GM21717 (cell line): ENCODE measurements at regions not wholly inside any gene's neighbourhood (a gene's known extent, or its start where the extent isn't known, plus 50 kb on each side); places are given as distances from the start of the nearest gene placed in this dataset.
"Not testable (repeated sequence)": the region's sequence is repeated elsewhere in the genome, so short reads cannot be mapped to it uniquely, and the experiment has no call there.

Experiments used
- ATAC-seq: cut with Tn5 transposase; IDR thresholded peaks from one replicate; pipeline ENCODE4 v1.9.1; 2021; ENCODE audit warnings: mild to moderate bottlenecking, moderate library complexity; ENCODE audit not compliant: unreplicated experiment

DNA sequence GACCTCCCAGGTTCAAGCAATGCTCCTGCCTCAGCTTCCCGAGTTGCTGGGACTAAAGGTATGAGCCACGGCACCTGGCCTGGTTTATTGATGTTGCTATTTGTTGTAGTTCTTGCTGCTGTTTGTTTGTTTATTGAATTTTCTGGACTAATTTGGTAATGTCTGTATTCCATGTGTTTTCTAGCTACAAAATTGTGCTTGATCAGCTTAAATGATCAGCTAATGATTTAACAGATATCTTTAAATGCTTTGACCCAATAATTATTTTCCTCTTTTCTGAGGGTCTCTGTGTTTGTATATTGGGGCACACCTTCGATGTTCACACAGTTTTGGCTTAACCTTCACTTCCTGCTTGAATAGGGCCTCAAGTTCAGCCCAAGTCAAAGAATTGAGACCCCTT, 488.1 kb upstream of the HTR2C start:
- no peak for ATAC-seq

GRCh38 chrX:114087543-114087942, 496.3 kb upstream of the HTR2C start:
- ATAC-seq = no peak

DNA sequence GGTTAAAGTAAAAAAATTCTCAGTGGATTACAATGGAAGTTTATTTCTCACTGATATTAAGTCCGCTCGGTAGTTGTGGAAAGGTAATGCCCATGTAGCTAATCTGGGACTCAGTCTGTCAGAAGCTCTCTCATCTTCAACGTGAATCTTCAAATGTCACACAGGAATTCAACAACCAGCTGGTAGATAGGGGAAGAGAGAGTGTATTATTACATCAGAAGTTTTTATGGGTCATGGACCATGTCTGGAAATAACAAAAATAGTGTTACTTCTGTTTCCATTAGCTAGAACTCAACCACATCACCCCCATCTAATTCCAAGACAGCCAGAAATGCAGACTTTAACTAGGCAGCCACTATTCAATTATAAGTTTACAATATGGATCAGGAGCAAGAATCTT, 506.1 kb upstream of the HTR2C start:
- no peak for ATAC-seq

GRCh38 chrX:114075073-114075673, 508.7 kb upstream of the HTR2C start:
- no peak for ATAC-seq

GRCh38 chrX:114073926-114074325, 510.0 kb upstream of the HTR2C start:
- no peak for ATAC-seq

- ATAC-seq = no peak
Observed at GRCh38 chrX:114071412-114071811, 512.5 kb upstream of the HTR2C start.

DNA sequence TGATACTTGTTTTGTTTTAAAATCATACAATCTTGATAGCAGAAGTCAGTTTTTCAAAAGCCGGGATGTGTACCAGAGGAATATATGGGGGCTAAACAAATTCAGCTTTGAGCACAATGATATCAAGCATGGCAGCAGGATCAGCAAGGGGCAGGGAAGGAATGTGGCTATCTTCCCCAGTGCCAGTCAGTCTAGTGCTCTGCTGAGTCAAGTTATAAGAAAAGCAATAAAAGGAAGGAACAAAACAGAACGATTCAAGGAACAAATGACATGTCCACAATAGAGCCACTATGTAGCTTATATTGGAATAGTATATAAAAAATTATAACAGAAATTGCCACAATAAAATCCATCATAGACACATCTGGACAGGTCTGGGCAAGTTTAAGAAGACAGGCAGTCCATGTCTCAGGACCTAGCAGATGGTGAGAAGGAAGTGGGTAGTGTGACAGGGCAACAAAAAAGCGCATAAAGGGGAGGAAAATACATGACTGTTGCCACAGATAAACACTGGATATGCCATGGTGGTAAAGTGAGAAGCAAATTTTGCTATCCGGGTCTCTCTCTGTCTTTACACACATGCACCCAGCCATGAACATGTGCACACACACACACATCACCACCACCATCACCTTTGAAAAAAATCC, 518.2 kb upstream of the HTR2C start:
- ATAC-seq = no peak

DNA sequence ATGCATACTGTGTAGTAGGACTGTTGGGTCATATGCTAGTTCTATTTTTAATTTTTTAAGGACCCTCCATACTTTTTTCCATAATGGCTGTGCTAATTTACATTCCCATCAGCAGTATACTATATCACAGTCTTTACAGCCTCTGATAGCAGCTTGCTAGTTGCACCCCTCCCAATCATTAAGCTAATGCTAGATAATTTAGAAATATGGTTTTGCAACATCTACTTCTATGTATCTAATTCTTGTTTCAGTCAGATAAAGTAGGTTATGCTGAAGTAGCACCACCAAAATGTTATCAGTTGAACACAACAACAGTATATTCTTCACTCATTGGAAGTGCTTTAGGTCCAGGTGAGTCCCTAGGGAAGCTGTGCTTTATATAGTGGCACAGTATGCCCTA, 522.7 kb upstream of the HTR2C start:
- no peak for ATAC-seq

DNA sequence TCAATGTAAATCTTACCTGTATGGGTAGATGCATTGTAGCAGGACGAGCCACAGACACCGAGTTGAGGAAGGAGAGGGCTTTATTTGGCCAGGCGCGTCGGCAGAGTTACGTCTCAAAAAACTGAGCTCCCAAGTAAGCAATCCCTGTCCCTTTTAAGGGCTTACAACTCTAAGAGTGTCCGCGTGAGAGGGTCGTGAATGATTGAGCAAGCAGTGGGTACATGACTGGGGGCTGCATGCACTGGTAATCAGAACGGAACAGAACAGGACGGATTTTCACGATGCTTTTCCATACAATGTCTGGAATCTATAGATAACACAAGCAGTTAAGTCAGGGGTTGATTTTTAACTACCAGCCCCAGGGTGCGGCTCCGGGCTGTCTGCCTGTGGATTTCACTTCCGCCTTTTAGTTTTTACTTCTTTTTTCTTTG, 524.9 kb upstream of the HTR2C start:
- ATAC-seq = no peak

- not testable (repeated sequence) for ATAC-seq
Observed at GRCh38 chrX:114057422-114057821, 526.5 kb upstream of the HTR2C start.

- ATAC-seq = no peak
Observed at GRCh38 chrX:114051667-114052315, 532.1 kb upstream of the HTR2C start.

GRCh38 chrX:114050075-114050796, 533.6 kb upstream of the HTR2C start:
- ATAC-seq = no peak

DNA sequence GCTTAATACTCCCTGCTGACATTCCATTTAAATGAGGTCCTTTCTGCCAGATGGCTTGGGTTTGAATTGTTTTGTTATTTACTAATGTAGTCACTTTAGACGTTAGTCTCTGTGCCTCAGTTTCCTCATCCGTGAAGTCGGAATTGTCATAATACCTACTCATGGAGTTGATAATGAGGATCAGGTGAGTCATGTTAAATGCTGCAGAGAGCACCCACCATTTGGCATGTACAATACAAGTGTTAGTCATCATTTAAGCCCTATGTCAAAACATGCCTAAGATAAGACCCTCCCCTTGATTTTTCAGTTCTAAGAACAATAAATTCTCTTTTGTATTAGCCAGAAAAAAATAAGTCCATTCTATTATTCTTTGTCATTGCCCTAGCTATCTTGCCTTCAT, 534.8 kb upstream of the HTR2C start:
- ATAC-seq = no peak

- no peak for ATAC-seq
Observed at GRCh38 chrX:114047558-114047957, 536.3 kb upstream of the HTR2C start.

GRCh38 chrX:114046695-114047279, 537.1 kb upstream of the HTR2C start:
- no peak for ATAC-seq

- ATAC-seq = not testable (repeated sequence)
Observed at GRCh38 chrX:114041470-114041869, 542.4 kb upstream of the HTR2C start.

DNA sequence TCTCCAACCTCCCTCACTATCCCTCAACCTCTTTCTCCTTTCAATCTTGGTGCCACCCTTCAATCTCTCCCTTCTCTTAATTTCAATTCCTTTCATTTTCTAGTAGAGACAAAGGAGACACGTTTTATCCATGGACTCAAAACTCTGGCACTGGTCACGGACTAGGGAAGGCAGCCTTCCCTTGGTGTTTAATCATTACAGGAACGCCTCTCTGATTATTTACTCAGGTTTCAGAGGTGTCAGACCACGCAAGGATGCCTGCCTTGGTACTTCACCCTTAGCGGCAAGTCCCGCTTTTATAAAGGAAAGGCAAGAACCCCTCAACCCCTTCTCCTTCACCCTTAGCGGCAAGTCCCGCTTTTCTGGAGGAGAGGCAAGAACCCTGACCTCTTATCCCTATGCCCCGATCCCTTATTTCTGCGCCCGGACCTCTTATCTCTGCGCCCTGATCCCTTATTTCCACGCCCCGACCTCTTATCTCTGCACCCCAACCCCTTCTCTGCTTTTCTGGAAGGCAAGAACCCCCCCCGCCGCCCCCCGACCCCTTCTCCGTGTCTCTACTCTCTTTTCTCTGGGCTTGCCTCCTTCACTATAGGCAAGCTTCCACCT, 543.1 kb upstream of the HTR2C start:
- not testable (repeated sequence) for ATAC-seq

GRCh38 chrX:114040111-114040510, 543.8 kb upstream of the HTR2C start:
- not testable (repeated sequence) for ATAC-seq

DNA sequence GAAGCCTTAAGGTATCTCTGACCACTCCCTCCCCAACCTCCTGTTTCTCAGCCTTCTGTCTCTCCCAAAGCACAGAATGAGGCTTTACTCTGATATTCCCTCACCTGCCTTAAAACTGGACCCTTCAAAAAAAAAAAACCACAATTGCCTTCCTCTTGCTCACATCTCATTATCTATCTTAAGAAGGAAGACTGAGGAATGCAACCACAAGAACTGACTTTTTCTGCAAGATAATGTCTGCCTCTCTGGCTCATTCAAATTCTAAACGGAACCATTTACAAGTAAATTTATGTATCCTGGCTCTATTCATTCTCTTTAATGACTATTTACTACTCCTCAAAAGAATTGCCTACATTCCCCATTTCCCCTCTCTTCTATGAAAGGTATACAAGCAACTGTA, 545.5 kb upstream of the HTR2C start:
- ATAC-seq = no peak

GRCh38 chrX:114037515-114037914, 546.4 kb upstream of the HTR2C start:
- ATAC-seq = no peak
